ENCODE measurements at regions not wholly inside any gene's neighbourhood (a gene's known extent, or its start where the extent isn't known, plus 50 kb on each side); places are given as distances from the start of the nearest gene placed in this dataset.

- H3K27ac Mint-ChIP-seq: no peak overlapping the region
- intact Hi-C loops (cut with micrococcal nuclease): no loop called here
- peaks cover 8% of the 10 kb centered on the region for H3K9me3 Mint-ChIP-seq
- no peaks in the 10 kb centered on the region for H3K27me3 Mint-ChIP-seq
- no peaks in the 10 kb centered on the region for H3K36me3 Mint-ChIP-seq (ENCODE audit: low read depth)
- no peak overlapping the region for H3K4me3 Mint-ChIP-seq
- H3K4me1 Mint-ChIP-seq (ENCODE audit: low read depth): peaks cover 7% of the 10 kb centered on the region
Measured at GRCh38 chr13:73251626-73252265, 192.9 kb downstream of the KLF5 start.

GRCh38 chr13:73250061-73250460 is 191.3 kb downstream of the KLF5 start:
- Mint-ChIP-seq H3K27me3 (no peaks in the 10 kb centered on the region), H3K9me3 (peaks cover 8% of the 10 kb centered on the region), H3K36me3 (ENCODE audit: low read depth) (no peaks in the 10 kb centered on the region), H3K4me1 (ENCODE audit: low read depth) (no peaks in the 10 kb centered on the region), H3K4me3 (no peak overlapping the region), H3K27ac (no peak overlapping the region)
- intact Hi-C loops (cut with micrococcal nuclease): no loop called here

- H3K27ac Mint-ChIP-seq: no peak overlapping the region
- H3K36me3 Mint-ChIP-seq (ENCODE audit: low read depth): no peaks in the 10 kb centered on the region
- no peaks in the 10 kb centered on the region for H3K27me3 Mint-ChIP-seq
- H3K4me1 Mint-ChIP-seq (ENCODE audit: low read depth): no peaks in the 10 kb centered on the region
- no peak overlapping the region for H3K4me3 Mint-ChIP-seq
- H3K9me3 Mint-ChIP-seq: peaks cover 8% of the 10 kb centered on the region
- intact Hi-C loops (cut with micrococcal nuclease): no loop called here
Measured at GRCh38 chr13:73248711-73249580, 190.1 kb downstream of the KLF5 start.

GRCh38 chr13:73248154-73248553 is 189.3 kb downstream of the KLF5 start:
- H3K27ac Mint-ChIP-seq: no peak overlapping the region
- H3K36me3 Mint-ChIP-seq (ENCODE audit: low read depth): no peaks in the 10 kb centered on the region
- H3K4me1 Mint-ChIP-seq (ENCODE audit: low read depth): no peaks in the 10 kb centered on the region
- H3K27me3 Mint-ChIP-seq: no peaks in the 10 kb centered on the region
- intact Hi-C loops (cut with micrococcal nuclease): no loop called here
- peaks cover 8% of the 10 kb centered on the region for H3K9me3 Mint-ChIP-seq
- H3K4me3 Mint-ChIP-seq: no peak overlapping the region

- Mint-ChIP-seq H3K27ac (no peak overlapping the region), H3K36me3 (ENCODE audit: low read depth) (no peaks in the 10 kb centered on the region)
- intact Hi-C loops (cut with micrococcal nuclease): no loop called here
Measured at GRCh38 chr13:73245246-73245645, 186.4 kb downstream of the KLF5 start.

GRCh38 chr13:73244467-73244866 is 185.7 kb downstream of the KLF5 start:
- H3K27ac Mint-ChIP-seq: no peak overlapping the region
- intact Hi-C loops (cut with micrococcal nuclease): no loop called here
- H3K36me3 Mint-ChIP-seq (ENCODE audit: low read depth): no peaks in the 10 kb centered on the region
- H3K4me3 Mint-ChIP-seq: no peak overlapping the region
- no peaks in the 10 kb centered on the region for H3K4me1 Mint-ChIP-seq (ENCODE audit: low read depth)
- H3K9me3 Mint-ChIP-seq: no peaks in the 10 kb centered on the region
- no peaks in the 10 kb centered on the region for H3K27me3 Mint-ChIP-seq

More at GRCh38 chr13:73245246-73245645, 186.4 kb downstream of the KLF5 start:
- H3K4me1 Mint-ChIP-seq (ENCODE audit: low read depth): no peaks in the 10 kb centered on the region
- H3K9me3 Mint-ChIP-seq: peaks cover 7% of the 10 kb centered on the region
- H3K4me3 Mint-ChIP-seq: no peak overlapping the region
- no peaks in the 10 kb centered on the region for H3K27me3 Mint-ChIP-seq

- Mint-ChIP-seq H3K4me3 (no peak overlapping the region), H3K27ac (no peak overlapping the region), H3K4me1 (ENCODE audit: low read depth) (no peaks in the 10 kb centered on the region), H3K36me3 (ENCODE audit: low read depth) (no peaks in the 10 kb centered on the region), H3K9me3 (no peaks in the 10 kb centered on the region), H3K27me3 (no peaks in the 10 kb centered on the region)
- intact Hi-C loops (cut with micrococcal nuclease): no loop called here
Measured at GRCh38 chr13:73242515-73243015, 183.8 kb downstream of the KLF5 start.

GRCh38 chr13:73240193-73240592 is 181.4 kb downstream of the KLF5 start:
- intact Hi-C loops (cut with micrococcal nuclease): no loop called here
- no peak overlapping the region for H3K27ac Mint-ChIP-seq
- H3K4me1 Mint-ChIP-seq (ENCODE audit: low read depth): no peaks in the 10 kb centered on the region
- no peak overlapping the region for H3K4me3 Mint-ChIP-seq
- no peaks in the 10 kb centered on the region for H3K9me3 Mint-ChIP-seq
- H3K36me3 Mint-ChIP-seq (ENCODE audit: low read depth): no peaks in the 10 kb centered on the region
- no peaks in the 10 kb centered on the region for H3K27me3 Mint-ChIP-seq

GRCh38 chr13:73235385-73235784 is 176.6 kb downstream of the KLF5 start:
- Mint-ChIP-seq H3K9me3 (no peaks in the 10 kb centered on the region), H3K4me3 (no peak overlapping the region), H3K4me1 (ENCODE audit: low read depth) (peaks cover 17% of the 10 kb centered on the region), H3K36me3 (ENCODE audit: low read depth) (no peaks in the 10 kb centered on the region), H3K27me3 (no peaks in the 10 kb centered on the region), H3K27ac (no peak overlapping the region)
- intact Hi-C loops (cut with micrococcal nuclease): no loop called here

- no peaks in the 10 kb centered on the region for H3K36me3 Mint-ChIP-seq (ENCODE audit: low read depth)
- intact Hi-C loops (cut with micrococcal nuclease): no loop called here
- H3K4me3 Mint-ChIP-seq: no peak overlapping the region
- H3K27ac Mint-ChIP-seq: no peak overlapping the region
- H3K4me1 Mint-ChIP-seq (ENCODE audit: low read depth): peaks cover 23% of the 10 kb centered on the region
- H3K27me3 Mint-ChIP-seq: no peaks in the 10 kb centered on the region
- H3K9me3 Mint-ChIP-seq: no peaks in the 10 kb centered on the region
Measured at GRCh38 chr13:73231471-73231870, 172.7 kb downstream of the KLF5 start.

- Mint-ChIP-seq H3K36me3 (ENCODE audit: low read depth) (no peaks in the 10 kb centered on the region), H3K9me3 (no peaks in the 10 kb centered on the region)
Measured at GRCh38 chr13:73230716-73231115, 171.9 kb downstream of the KLF5 start.

GRCh38 chr13:73228546-73228945 is 169.7 kb downstream of the KLF5 start:
- Mint-ChIP-seq H3K9me3 (no peaks in the 10 kb centered on the region), H3K36me3 (ENCODE audit: low read depth) (no peaks in the 10 kb centered on the region), H3K27ac (no peak overlapping the region), H3K4me3 (no peak overlapping the region), H3K27me3 (no peaks in the 10 kb centered on the region), H3K4me1 (ENCODE audit: low read depth) (peaks cover 36% of the 10 kb centered on the region)
- intact Hi-C loops (cut with micrococcal nuclease): no loop called here

More at GRCh38 chr13:73230716-73231115, 171.9 kb downstream of the KLF5 start:
- Mint-ChIP-seq H3K4me3 (no peak overlapping the region), H3K27ac (no peak overlapping the region), H3K27me3 (no peaks in the 10 kb centered on the region), H3K4me1 (ENCODE audit: low read depth) (peaks cover 23% of the 10 kb centered on the region)
- intact Hi-C loops (cut with micrococcal nuclease): no loop called here

GRCh38 chr13:73225990-73226389 is 167.2 kb downstream of the KLF5 start:
- H3K4me3 Mint-ChIP-seq: no peak overlapping the region
- H3K27me3 Mint-ChIP-seq: no peaks in the 10 kb centered on the region
- H3K9me3 Mint-ChIP-seq: no peaks in the 10 kb centered on the region
- no peaks in the 10 kb centered on the region for H3K36me3 Mint-ChIP-seq (ENCODE audit: low read depth)
- peaks cover 37% of the 10 kb centered on the region for H3K4me1 Mint-ChIP-seq (ENCODE audit: low read depth)
- H3K27ac Mint-ChIP-seq: no peak overlapping the region
- intact Hi-C loops (cut with micrococcal nuclease): no loop called here

GRCh38 chr13:73224703-73225102 is 165.9 kb downstream of the KLF5 start:
- Mint-ChIP-seq H3K4me3 (no peak overlapping the region), H3K36me3 (ENCODE audit: low read depth) (no peaks in the 10 kb centered on the region), H3K27me3 (no peaks in the 10 kb centered on the region), H3K4me1 (ENCODE audit: low read depth) (peaks cover 27% of the 10 kb centered on the region), H3K27ac (no peak overlapping the region), H3K9me3 (no peaks in the 10 kb centered on the region)
- intact Hi-C loops (cut with micrococcal nuclease): no loop called here

Measured in dendritic cell treated with granulocyte-macrophage colony-stimulating factor and Interleukin-4, amounts not matched to agents 40 ng/mL and 50 ng/mL, for 4 days (primary cell).